ENCODE measurements at regions not wholly inside any gene's neighbourhood (a gene's known extent, or its start where the extent isn't known, plus 50 kb on each side); places are given as distances from the start of the nearest gene placed in this dataset.

GRCh38 chr3:16801223-16801622 lies 83.5 kb upstream of the PLCL2 start (continued):
- TF ChIP-seq MYB (IDR thresholded peaks at IDR 0.05; ENCODE audit: borderline replicate concordance, low read depth, low read length), result no peak

DNA sequence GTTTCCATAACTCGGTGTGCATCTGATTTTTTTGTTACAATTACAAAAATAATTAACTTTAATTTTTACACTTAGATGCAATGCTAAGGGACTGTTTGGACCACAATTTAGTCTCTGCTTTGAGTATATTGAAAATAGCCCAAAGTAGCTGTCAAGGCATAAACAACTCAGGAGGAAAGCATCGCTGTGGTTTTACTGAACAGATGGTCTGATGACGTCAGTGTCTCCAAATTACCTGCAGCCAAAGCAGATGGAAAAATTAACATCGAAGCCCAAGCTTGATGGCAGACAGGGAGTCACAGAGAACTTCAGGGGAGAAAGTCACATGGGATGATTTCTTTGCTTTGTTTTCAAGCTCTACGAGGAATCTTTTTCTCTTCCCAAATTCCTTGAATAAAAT lies 83.1 kb upstream of the PLCL2 start:
- POLR2A ChIA-PET, result interaction anchor here (1.1 kb wide), 1 partner anchor 8 kb away, joined by 3 read pairs; no protein-coding TSS in a partner anchor
- FAIRE-seq (no peak), DNase-seq (ENCODE audit: low read depth, low spot score) (no peak), ATAC-seq (peak; percentile 47)
- BruUV-seq (replicated peaks), result no TSS peak
- in situ Hi-C loops (cut with MboI) (no loop called here), intact Hi-C loops (cut with micrococcal nuclease; ENCODE audit: unreplicated experiment) (no loop called here)
- Histone ChIP-seq H3K27ac (ENCODE audit: control insufficient read depth, insufficient read depth) (no peak overlapping the region), H3K9me3 (replicated peaks; ENCODE audit: control insufficient read depth, insufficient read depth, low read length) (no peaks in the 10 kb centered on the region; the same call in 2 of the 3 replicates), H3K4me3 (no peak overlapping the region), H3K9ac (ENCODE audit: control insufficient read depth, insufficient read depth, low read length) (no peak overlapping the region), H3K36me3 (ENCODE audit: control insufficient read depth in 2 of 2, insufficient read depth in 2 of 2, low read length in 1 of 2) (no peaks in the 10 kb centered on the region), H3K79me2 (ENCODE audit: control insufficient read depth, insufficient read depth, low read length) (no peaks in the 10 kb centered on the region), H3K4me2 (ENCODE audit: control insufficient read depth, insufficient read depth) (peak overlapping the region; percentile 18; the same call in 1 of the 2 replicates), H2AFZ (ENCODE audit: control insufficient read depth, low read depth, low read length) (no peak overlapping the region), H4K20me1 (ENCODE audit: control insufficient read depth, insufficient read depth) (no peaks in the 10 kb centered on the region), H3K27me3 (replicated peaks in 1 of 2; ENCODE audit: control insufficient read depth in 2 of 2, insufficient read depth in 2 of 2, low read length in 1 of 2) (no peaks in the 10 kb centered on the region), H3K4me1 (ENCODE audit: control insufficient read depth, insufficient read depth, low read length) (peaks cover 17% of the 10 kb centered on the region; the same call in 1 of the 2 replicates)
- RAD21 ChIA-PET (ENCODE audit: unreplicated experiment), result interaction anchor here (1.3 to 1.7 kb wide), 3 partner anchors 14 to 350 kb away, joined by 5 to 6 read pairs (median 6); no protein-coding TSS in a partner anchor
- CTCF ChIA-PET, result no interaction called here
- WGBS (ENCODE audit: insufficient coverage, insufficient replicate concordance, low lambda C conversion rate, missing lambda C conversion rate), result 9% methylated on average over 5 of the region's 5 CpGs
- SMC1A ChIA-PET (ENCODE audit: uncharacterized antibody, unreplicated experiment), result interaction anchor here (0.8 to 1.3 kb wide), 7 partner anchors 9 to 224 kb away, joined by 3 to 5 read pairs (median 3); no protein-coding TSS in a partner anchor
- TF ChIP-seq, protein P1, sequence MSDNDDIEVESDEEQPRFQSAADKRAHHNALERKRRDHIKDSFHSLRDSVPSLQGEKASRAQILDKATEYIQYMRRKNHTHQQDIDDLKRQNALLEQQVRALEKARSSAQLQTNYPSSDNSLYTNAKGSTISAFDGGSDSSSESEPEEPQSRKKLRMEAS (IDR thresholded peaks at IDR 0.05; ENCODE audit: low read depth, low read length), result no peak
- TF ChIP-seq BHLHE40 (IDR thresholded peaks at IDR 0.05; ENCODE audit: borderline replicate concordance in 1 of 2, low read depth in 2 of 2, low read length in 1 of 2) (no peak), NBN (IDR thresholded peaks at IDR 0.05) (no peak), KAT2A (conservative IDR thresholded peaks at IDR 0.05; ENCODE audit: control insufficient read depth, low read depth, low read length) (no peak), SMAD1 (IDR thresholded peaks at IDR 0.05; ENCODE audit: low read depth, partially characterized antibody) (no peak), RUNX3 (IDR thresholded peaks at IDR 0.05; ENCODE audit: low read length) (peak; percentile 76), ZNF217 (IDR thresholded peaks at IDR 0.05) (no peak), CBFB (IDR thresholded peaks at IDR 0.05; ENCODE audit: low read depth) (no peak), NFIC (IDR thresholded peaks at IDR 0.05; ENCODE audit: low read depth, low read length) (0 out of 2 replicates have a peak, but pooled peaks have one; percentile 8), NRF1 (conservative IDR thresholded peaks at IDR 0.05; ENCODE audit: low read depth, low read length) (no peak), EED (IDR thresholded peaks at IDR 0.05; ENCODE audit: low read depth) (no peak), MXI1 (IDR thresholded peaks at IDR 0.05; ENCODE audit: low read depth, low read length) (no peak), KLF5 (IDR thresholded peaks at IDR 0.05; ENCODE audit: partially characterized antibody) (no peak), POLR2AphosphoS2 (IDR thresholded peaks at IDR 0.05; ENCODE audit: low read depth, low read length) (no peak), ZNF622 (IDR thresholded peaks at IDR 0.05) (no peak), BMI1 (IDR thresholded peaks at IDR 0.05; ENCODE audit: borderline replicate concordance) (no peak), LARP7 (IDR thresholded peaks at IDR 0.05) (no peak), CHD1 (IDR thresholded peaks at IDR 0.05; ENCODE audit: low read depth, low read length) (no peak), YBX1 (IDR thresholded peaks at IDR 0.05) (no peak)
- TF ChIP-seq, protein P2, sequence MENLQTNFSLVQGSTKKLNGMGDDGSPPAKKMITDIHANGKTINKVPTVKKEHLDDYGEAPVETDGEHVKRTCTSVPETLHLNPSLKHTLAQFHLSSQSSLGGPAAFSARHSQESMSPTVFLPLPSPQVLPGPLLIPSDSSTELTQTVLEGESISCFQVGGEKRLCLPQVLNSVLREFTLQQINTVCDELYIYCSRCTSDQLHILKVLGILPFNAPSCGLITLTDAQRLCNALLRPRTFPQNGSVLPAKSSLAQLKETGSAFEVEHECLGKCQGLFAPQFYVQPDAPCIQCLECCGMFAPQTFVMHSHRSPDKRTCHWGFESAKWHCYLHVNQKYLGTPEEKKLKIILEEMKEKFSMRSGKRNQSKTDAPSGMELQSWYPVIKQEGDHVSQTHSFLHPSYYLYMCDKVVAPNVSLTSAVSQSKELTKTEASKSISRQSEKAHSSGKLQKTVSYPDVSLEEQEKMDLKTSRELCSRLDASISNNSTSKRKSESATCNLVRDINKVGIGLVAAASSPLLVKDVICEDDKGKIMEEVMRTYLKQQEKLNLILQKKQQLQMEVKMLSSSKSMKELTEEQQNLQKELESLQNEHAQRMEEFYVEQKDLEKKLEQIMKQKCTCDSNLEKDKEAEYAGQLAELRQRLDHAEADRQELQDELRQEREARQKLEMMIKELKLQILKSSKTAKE (IDR thresholded peaks at IDR 0.05; ENCODE audit: low read depth, poor library complexity, severe bottlenecking), result no peak
- TF ChIP-seq, protein P3, sequence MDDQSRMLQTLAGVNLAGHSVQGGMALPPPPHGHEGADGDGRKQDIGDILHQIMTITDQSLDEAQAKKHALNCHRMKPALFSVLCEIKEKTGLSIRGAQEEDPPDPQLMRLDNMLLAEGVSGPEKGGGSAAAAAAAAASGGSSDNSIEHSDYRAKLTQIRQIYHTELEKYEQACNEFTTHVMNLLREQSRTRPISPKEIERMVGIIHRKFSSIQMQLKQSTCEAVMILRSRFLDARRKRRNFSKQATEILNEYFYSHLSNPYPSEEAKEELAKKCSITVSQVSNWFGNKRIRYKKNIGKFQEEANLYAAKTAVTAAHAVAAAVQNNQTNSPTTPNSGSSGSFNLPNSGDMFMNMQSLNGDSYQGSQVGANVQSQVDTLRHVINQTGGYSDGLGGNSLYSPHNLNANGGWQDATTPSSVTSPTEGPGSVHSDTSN (IDR thresholded peaks at IDR 0.05; ENCODE audit: insufficient replicate concordance, low read depth, low read length), result no peak
